ENCODE measurements at regions not wholly inside any gene's neighbourhood (a gene's known extent, or its start where the extent isn't known, plus 50 kb on each side); places are given as distances from the start of the nearest gene placed in this dataset.

DNA sequence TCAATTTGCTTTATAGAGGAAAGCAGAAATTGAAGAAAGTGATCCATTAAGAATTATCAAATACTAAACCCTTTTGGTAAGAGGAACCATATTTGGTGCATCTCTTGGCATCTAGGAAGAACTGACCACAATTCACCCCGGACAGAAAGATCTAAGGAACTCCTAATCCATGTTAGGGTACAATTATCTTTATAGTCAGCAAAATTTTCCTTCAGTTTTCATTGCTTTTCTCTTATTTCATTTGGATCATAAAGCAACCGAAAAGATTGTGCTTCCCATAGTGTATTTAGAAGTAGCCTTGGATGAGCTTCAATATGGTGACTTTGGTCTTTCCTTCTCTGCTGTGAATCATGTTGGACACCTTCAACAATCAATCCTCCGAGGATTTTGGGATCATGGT is 50.1 kb upstream of the IGFBP5 start:
- no peak for DNase-seq (ENCODE audit: low read depth in 2 of 3, low spot score in 1 of 3)
